T-cell (primary cell): ENCODE measurements at regions not wholly inside any gene's neighbourhood (a gene's known extent, or its start where the extent isn't known, plus 50 kb on each side); places are given as distances from the start of the nearest gene placed in this dataset.
"Not testable (repeated sequence)": the region's sequence is repeated elsewhere in the genome, so short reads cannot be mapped to it uniquely, and the experiment has no call there.

ENCODE experiments used
- ATAC-seq, 4 experiments: fragments of 200-7000 bp in 3 of 4; fragments of 150-1000 bp in 1 of 4; cut with Tn5 transposase; replicated peaks in 1 of 4; 1 replicate in 3 of 4; 2 replicates in 1 of 4; pipeline ENCODE4 v1.10.0; 2021; ENCODE audit warnings: moderate library complexity in 3 of 4, mild to moderate bottlenecking in 2 of 4, moderate number of reproducible peaks in 1 of 4
- CTCF ChIA-PET, 2 donors: fragments of 300-600 bp; sonication (Branson Sonifier 250); formaldehyde crosslinking; loops; one replicate each; lab custom pipeline; 2022; ENCODE audit warnings: antibody characterized with exemption in 2 of 2; lab: Charles Lee
- POLR2A ChIA-PET, 2 donors: fragments of 300-600 bp; sonication (Branson Sonifier 250); formaldehyde crosslinking; loops; one replicate each; lab custom pipeline; 2022; ENCODE audit warnings: antibody characterized with exemption in 2 of 2; lab: Charles Lee
- DNase-seq, 35 experiments: peaks; one replicate each; pipeline versions ENCODE4 v3.0.0 to v3.0.0-alpha.2; 2013 to 2023
- H3K27ac ChIP-seq: one replicate; pipeline ENCODE4 v1.5.1; 2013; ENCODE audit warnings: low read length
- H3K27me3 ChIP-seq, 2 experiments: replicated peaks in 1 of 2; 1 replicate in 1 of 2; 2 replicates in 1 of 2; pipeline versions ENCODE4 v1.6.1 to v1.7.0; 2013; ENCODE audit warnings: low read length in 1 of 2, mixed read lengths in 1 of 2; ENCODE audit not compliant: control insufficient read depth in 2 of 2, insufficient read depth in 2 of 2; ENCODE audit errors: extremely low read depth in 1 of 2
- H3K36me3 ChIP-seq, 2 donors: 1 replicate in 1 of 2; 2 replicates in 1 of 2; pipeline versions ENCODE4 v1.6.1 to v1.7.0; 2013; ENCODE audit warnings: low read length in 1 of 2; ENCODE audit not compliant: control insufficient read depth in 2 of 2, insufficient read depth in 1 of 2; ENCODE audit errors: extremely low read depth in 1 of 2
- H3K4me1 ChIP-seq, 2 experiments: 1 replicate in 1 of 2; 2 replicates in 1 of 2; pipeline versions ENCODE4 v1.6.1 to v1.7.0; 2013; ENCODE audit warnings: low read length in 2 of 2, mixed read lengths in 1 of 2; ENCODE audit not compliant: insufficient read depth in 2 of 2, control insufficient read depth in 1 of 2; ENCODE audit errors: extremely low read depth in 1 of 2
- H3K4me3 ChIP-seq, 2 donors: 1 replicate in 1 of 2; 2 replicates in 1 of 2; pipeline versions ENCODE4 v1.5.1 to v1.7.0; 2013; ENCODE audit warnings: mild to moderate bottlenecking in 2 of 2, low read length in 1 of 2, moderate library complexity in 1 of 2; ENCODE audit not compliant: control insufficient read depth in 1 of 2; ENCODE audit errors: extremely low read depth in 1 of 2
- H3K9me3 ChIP-seq: 2 replicates; pipeline ENCODE4 v1.7.0; 2013
- H3K27ac Mint-ChIP-seq, 2 donors: one replicate each; pipeline ENCODE4 v1.8.0; 2020 to 2021; ENCODE audit warnings: mild to moderate bottlenecking in 2 of 2, mixed read lengths in 2 of 2
- H3K27me3 Mint-ChIP-seq, 2 donors: one replicate each; pipeline ENCODE4 v1.8.0; 2021 to 2022; ENCODE audit warnings: mixed read lengths in 2 of 2
- H3K36me3 Mint-ChIP-seq: one replicate; pipeline ENCODE4 v1.8.0; 2021; ENCODE audit warnings: mixed read lengths
- H3K4me1 Mint-ChIP-seq, 3 donors: one replicate each; pipeline ENCODE4 v1.8.0; 2020 to 2022; ENCODE audit warnings: mixed read lengths in 3 of 3, mild to moderate bottlenecking in 1 of 3
- H3K4me3 Mint-ChIP-seq, 3 donors: one replicate each; pipeline ENCODE4 v1.8.0; 2020 to 2022; ENCODE audit warnings: mild to moderate bottlenecking in 3 of 3, mixed read lengths in 3 of 3, moderate library complexity in 3 of 3
- H3K9me3 Mint-ChIP-seq, 3 donors: one replicate each; pipeline ENCODE4 v1.8.0; 2020 to 2022; ENCODE audit warnings: mixed read lengths in 3 of 3
- WGBS: methylation state at CpG from one replicate; pipeline ENCODE4 v1.1.5; 2013; ENCODE audit warnings: missing lambda C conversion rate; ENCODE audit not compliant: insufficient coverage; 5-methylcytosine and 5-hydroxymethylcytosine counted together

GRCh38 chr4:160709026-160709425 lies 1454.8 kb downstream of the FSTL5 start:
- Histone ChIP-seq H3K27me3 (no peaks in the 10 kb centered on the region), H3K36me3 (no peaks in the 10 kb centered on the region), H3K9me3 (no peaks in the 10 kb centered on the region), H3K27ac (no peak overlapping the region), H3K4me3 (no peak overlapping the region), H3K4me1 (no peaks in the 10 kb centered on the region)
- H3K27ac Mint-ChIP-seq = no peak overlapping the region
- no CpG with 5 or more reads among the region's 2 CpGs for WGBS
- no peaks in the 10 kb centered on the region for H3K4me1 Mint-ChIP-seq
- ATAC-seq = no peak
- no peak for DNase-seq
- H3K36me3 Mint-ChIP-seq = no peaks in the 10 kb centered on the region
- H3K4me3 Mint-ChIP-seq = no peak overlapping the region
- CTCF ChIA-PET = no interaction called here
- no peaks in the 10 kb centered on the region for H3K27me3 Mint-ChIP-seq
- H3K9me3 Mint-ChIP-seq = peaks cover 5 to 12% (median 7%) of the 10 kb centered on the region in 3 donors
- POLR2A ChIA-PET = no interaction called here

DNA sequence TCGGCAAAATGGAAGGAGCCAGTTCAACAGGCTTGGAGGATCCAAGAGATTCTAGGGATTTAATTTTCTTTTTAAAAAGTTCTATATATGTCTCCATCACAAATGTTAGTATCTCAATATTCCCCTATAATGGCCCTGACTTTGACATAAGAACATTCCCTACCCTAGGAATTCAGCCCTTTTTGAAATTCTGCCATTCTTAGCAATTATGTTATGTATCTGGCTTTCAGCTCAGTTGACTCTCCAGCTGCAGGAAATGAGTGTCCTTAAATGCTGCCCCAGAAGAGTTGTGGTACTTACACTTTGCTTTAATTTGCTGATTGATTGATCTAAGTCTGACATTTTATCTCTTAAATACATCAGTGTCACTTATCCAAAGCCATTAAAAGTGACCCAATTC lies 1454.3 kb downstream of the FSTL5 start:
- Mint-ChIP-seq H3K36me3 (no peaks in the 10 kb centered on the region), H3K27me3 (no peaks in the 10 kb centered on the region), H3K9me3 (peaks cover 5 to 12% (median 7%) of the 10 kb centered on the region in 3 donors), H3K4me1 (no peaks in the 10 kb centered on the region), H3K27ac (no peak overlapping the region), H3K4me3 (no peak overlapping the region)
- H3K4me3 ChIP-seq = no peak overlapping the region
- no peak for DNase-seq
- no peaks in the 10 kb centered on the region for H3K9me3 ChIP-seq
- H3K27ac ChIP-seq = no peak overlapping the region
- ChIA-PET CTCF (no interaction called here), POLR2A (no interaction called here)
- H3K4me1 ChIP-seq = no peaks in the 10 kb centered on the region
- H3K36me3 ChIP-seq = no peaks in the 10 kb centered on the region
- H3K27me3 ChIP-seq = no peaks in the 10 kb centered on the region
- WGBS = no CpG with 5 or more reads among the region's 1 CpG
- ATAC-seq = no peak

GRCh38 chr4:160716551-160716950 lies 1447.2 kb downstream of the FSTL5 start:
- H3K36me3 ChIP-seq = no peaks in the 10 kb centered on the region
- DNase-seq = no peak
- H3K4me3 ChIP-seq = no peak overlapping the region
- H3K27me3 ChIP-seq = no peaks in the 10 kb centered on the region
- 100% methylated on average over 1 of the region's 2 CpGs for WGBS
- CTCF ChIA-PET = no interaction called here
- ATAC-seq = no peak
- H3K9me3 ChIP-seq = no peaks in the 10 kb centered on the region
- H3K4me3 Mint-ChIP-seq = no peak overlapping the region
- no peak overlapping the region for H3K27ac Mint-ChIP-seq
- H3K4me1 ChIP-seq = no peaks in the 10 kb centered on the region
- H3K27ac ChIP-seq = no peak overlapping the region
- H3K4me1 Mint-ChIP-seq = no peaks in the 10 kb centered on the region
- POLR2A ChIA-PET = no interaction called here
- H3K27me3 Mint-ChIP-seq = no peaks in the 10 kb centered on the region
- H3K36me3 Mint-ChIP-seq = no peaks in the 10 kb centered on the region
- peaks cover 4 to 13% (median 4%) of the 10 kb centered on the region in 3 donors for H3K9me3 Mint-ChIP-seq

GRCh38 chr4:160717848-160718247 lies 1446.0 kb downstream of the FSTL5 start:
- Histone ChIP-seq H3K9me3 (no peaks in the 10 kb centered on the region), H3K27ac (no peak overlapping the region), H3K27me3 (no peaks in the 10 kb centered on the region), H3K36me3 (no peaks in the 10 kb centered on the region), H3K4me1 (no peaks in the 10 kb centered on the region), H3K4me3 (no peak overlapping the region)
- ATAC-seq (no peak), DNase-seq (no peak)
- H3K9me3 Mint-ChIP-seq = peaks cover 4 to 13% (median 4%) of the 10 kb centered on the region in 3 donors
- ChIA-PET CTCF (no interaction called here), POLR2A (no interaction called here)
- H3K36me3 Mint-ChIP-seq = no peaks in the 10 kb centered on the region
- WGBS = no CpG with 5 or more reads among the region's 2 CpGs
- H3K4me1 Mint-ChIP-seq = no peaks in the 10 kb centered on the region
- no peak overlapping the region for H3K4me3 Mint-ChIP-seq
- no peak overlapping the region for H3K27ac Mint-ChIP-seq
- no peaks in the 10 kb centered on the region for H3K27me3 Mint-ChIP-seq

GRCh38 chr4:160724063-160724462 lies 1439.7 kb downstream of the FSTL5 start:
- Mint-ChIP-seq H3K36me3 (no peaks in the 10 kb centered on the region), H3K27me3 (no peaks in the 10 kb centered on the region), H3K27ac (no peak overlapping the region), H3K4me1 (no peaks in the 10 kb centered on the region), H3K9me3 (peaks cover 8 to 10% (median 8%) of the 10 kb centered on the region in 3 donors), H3K4me3 (no peak overlapping the region)
- DNase-seq = no peak
- ATAC-seq = no peak
- H3K9me3 ChIP-seq = no peaks in the 10 kb centered on the region
- no peaks in the 10 kb centered on the region for H3K4me1 ChIP-seq
- H3K4me3 ChIP-seq = no peak overlapping the region
- no peaks in the 10 kb centered on the region for H3K36me3 ChIP-seq
- ChIA-PET POLR2A (no interaction called here), CTCF (no interaction called here)
- no peaks in the 10 kb centered on the region for H3K27me3 ChIP-seq
- no peak overlapping the region for H3K27ac ChIP-seq

GRCh38 chr4:160745126-160745525 lies 1418.7 kb downstream of the FSTL5 start:
- no CpG with 5 or more reads among the region's 1 CpG for WGBS
- no peak overlapping the region for H3K4me3 ChIP-seq
- ChIA-PET CTCF (no interaction called here), POLR2A (no interaction called here)
- H3K4me1 ChIP-seq = no peaks in the 10 kb centered on the region
- ATAC-seq (no peak), DNase-seq (no peak)
- H3K27ac Mint-ChIP-seq = no peak overlapping the region
- H3K4me3 Mint-ChIP-seq = no peak overlapping the region
- peaks cover 19 to 39% (median 25%) of the 10 kb centered on the region in 3 donors for H3K9me3 Mint-ChIP-seq
- no peaks in the 10 kb centered on the region for H3K9me3 ChIP-seq
- H3K27me3 Mint-ChIP-seq = no peaks in the 10 kb centered on the region
- H3K4me1 Mint-ChIP-seq = no peaks in the 10 kb centered on the region
- H3K36me3 Mint-ChIP-seq = no peaks in the 10 kb centered on the region
- no peaks in the 10 kb centered on the region for H3K27me3 ChIP-seq
- no peaks in the 10 kb centered on the region for H3K36me3 ChIP-seq
- no peak overlapping the region for H3K27ac ChIP-seq

DNA sequence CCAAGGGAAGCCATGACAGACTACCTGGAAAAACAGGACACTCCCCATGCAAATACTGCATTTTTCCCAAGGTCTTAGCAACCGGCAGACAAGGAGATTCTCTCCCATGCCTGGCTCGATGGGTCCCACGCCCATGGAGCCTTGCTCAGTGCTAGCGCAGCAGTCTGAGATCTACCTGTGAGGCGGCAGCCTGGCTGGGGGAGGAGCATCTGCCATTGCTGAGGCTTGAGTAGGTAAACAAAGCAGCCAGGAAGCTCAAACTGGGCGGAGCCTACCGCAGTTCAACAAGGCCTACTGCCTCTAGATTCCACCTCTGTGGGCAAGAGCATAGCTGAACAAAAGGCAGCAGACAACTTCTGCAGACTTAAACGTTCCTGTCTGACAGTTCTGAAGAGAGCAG lies 1417.2 kb downstream of the FSTL5 start:
- H3K27me3 ChIP-seq, CTCF ChIA-PET, H3K27ac ChIP-seq, H3K36me3 ChIP-seq, DNase-seq, POLR2A ChIA-PET, H3K4me3 ChIP-seq, H3K27me3 Mint-ChIP-seq, H3K36me3 Mint-ChIP-seq, H3K27ac Mint-ChIP-seq, ATAC-seq, H3K4me1 ChIP-seq, H3K4me3 Mint-ChIP-seq, H3K4me1 Mint-ChIP-seq, H3K9me3 ChIP-seq: not testable (repeated sequence)
- peaks cover 13 to 32% (median 25%) of the 10 kb centered on the region in 3 donors for H3K9me3 Mint-ChIP-seq
- 84% methylated on average over 5 of the region's 8 CpGs for WGBS
